ENCODE measurements at regions not wholly inside any gene's neighbourhood (a gene's known extent, or its start where the extent isn't known, plus 50 kb on each side); places are given as distances from the start of the nearest gene placed in this dataset.

DNA sequence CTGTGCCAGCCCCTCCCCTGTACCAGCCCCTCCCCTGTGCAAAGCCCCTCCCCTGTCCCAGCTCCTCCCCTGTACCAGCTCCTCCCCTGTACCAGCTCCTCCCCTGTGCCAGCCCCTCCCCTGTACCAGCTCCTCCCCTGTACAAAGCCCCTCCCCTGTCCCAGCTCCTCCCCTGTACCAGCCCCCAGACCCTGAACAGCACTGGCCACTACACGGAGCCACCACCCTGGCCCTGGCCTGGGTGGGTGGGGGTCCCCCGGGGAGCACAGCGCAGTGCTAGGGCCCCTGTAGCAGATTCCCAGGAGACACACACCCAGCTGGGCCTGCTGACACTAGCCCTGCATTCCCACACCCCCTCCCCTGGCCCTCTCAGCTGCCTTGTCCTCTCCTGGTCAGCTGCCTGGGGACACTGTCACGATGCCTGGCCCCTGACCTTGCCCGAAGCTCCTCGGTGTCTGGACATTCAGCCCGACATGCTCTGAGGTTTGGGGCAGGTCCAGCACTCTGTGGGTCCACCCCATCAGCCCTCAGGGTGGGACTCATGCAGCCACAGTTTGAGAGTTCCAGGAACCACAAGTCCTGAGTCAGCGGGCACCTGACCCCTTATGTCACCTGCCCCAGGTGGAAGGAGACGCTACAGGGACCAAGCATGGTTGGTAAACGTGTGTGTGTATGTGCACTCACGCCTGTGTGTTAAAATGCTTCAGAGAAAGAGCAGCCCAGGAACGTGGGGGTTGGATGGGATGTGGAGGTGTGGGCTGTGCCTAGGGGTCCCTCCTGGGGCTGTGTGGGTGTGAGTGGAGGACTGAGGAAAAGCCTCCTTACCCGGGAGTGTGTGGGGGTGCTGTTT lies 114.2 kb downstream of the METRNL start:
- DNase-seq (ENCODE audit: low read depth, low spot score) (no peak), FAIRE-seq (no peak)
- Histone ChIP-seq H3K9me1 (replicated peaks; ENCODE audit: control insufficient read depth, extremely low read depth, insufficient read depth, low read length) (no peaks in the 10 kb centered on the region), H3K36me3 (ENCODE audit: control insufficient read depth in 2 of 2, extremely low read depth in 1 of 2, insufficient read depth in 2 of 2, low read length in 2 of 2) (no peaks in the 10 kb centered on the region), H3K9me3 (replicated peaks; ENCODE audit: control insufficient read depth, insufficient read depth, low read length) (no peaks in the 10 kb centered on the region), H3K9ac (replicated peaks; ENCODE audit: extremely low read depth, insufficient read depth, low read length) (no peak overlapping the region), H3K4me1 (ENCODE audit: control insufficient read depth, extremely low read depth, insufficient read depth, low read length) (no peaks in the 10 kb centered on the region), H2AFZ (ENCODE audit: low read depth, low read length) (no peak overlapping the region), H3K4me2 (ENCODE audit: insufficient read depth, low read length) (no peak overlapping the region), H3K27me3 (ENCODE audit: control insufficient read depth in 2 of 2, insufficient read depth in 2 of 2, low read length in 2 of 2) (no peaks in the 10 kb centered on the region), H3K79me2 (ENCODE audit: control insufficient read depth, insufficient read depth, low read length) (no peaks in the 10 kb centered on the region), H4K20me1 (replicated peaks; ENCODE audit: control insufficient read depth, extremely low read depth, insufficient read depth, low read length) (no peaks in the 10 kb centered on the region), H3K27ac (ENCODE audit: insufficient read depth, low read depth, low read length) (no peak overlapping the region), H3K4me3 (replicated peaks in 1 of 3; ENCODE audit: insufficient read depth in 1 of 3, low read depth in 1 of 3, low read length in 3 of 3) (no peak overlapping the region)
- ChIA-PET CTCF (interaction anchor here (0.6 kb wide), 1 partner anchor 14 kb away, joined by 5 read pairs; no protein-coding TSS in a partner anchor), POLR2A (no interaction called here)
- BruUV-seq (replicated peaks) = no TSS peak
- intact Hi-C loops (cut with micrococcal nuclease) = no loop called here
- dilution Hi-C loops (cut with MboI; ENCODE audit: extremely low pct_ligation_motif_present, low sequenced_read_pairs) = no loop called here
- TF ChIP-seq, protein P1, sequence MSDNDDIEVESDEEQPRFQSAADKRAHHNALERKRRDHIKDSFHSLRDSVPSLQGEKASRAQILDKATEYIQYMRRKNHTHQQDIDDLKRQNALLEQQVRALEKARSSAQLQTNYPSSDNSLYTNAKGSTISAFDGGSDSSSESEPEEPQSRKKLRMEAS (IDR thresholded peaks at IDR 0.05; ENCODE audit: insufficient read depth, insufficient read length) = no peak

DNA sequence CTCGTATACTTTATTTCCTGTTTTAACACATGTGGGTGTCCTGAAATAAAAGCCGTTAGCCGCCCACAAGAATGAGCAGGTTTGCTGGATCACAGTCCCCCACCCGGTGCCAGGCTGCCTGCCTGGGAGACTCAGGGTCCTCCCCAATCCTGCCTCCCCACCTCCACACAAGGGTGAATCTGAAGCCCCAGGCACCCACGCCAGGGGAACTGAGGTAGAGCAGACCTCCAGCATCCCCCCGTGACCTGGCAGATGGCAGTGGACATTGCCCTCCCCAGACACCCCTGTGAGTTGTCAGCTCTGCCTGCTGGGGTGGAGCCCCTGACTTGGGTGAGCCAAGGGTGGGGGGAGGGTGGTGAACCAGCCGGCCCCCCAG lies 114.8 kb downstream of the METRNL start:
- POLR2A ChIA-PET = no interaction called here
- H4K20me1 ChIP-seq (replicated peaks; ENCODE audit: control insufficient read depth, extremely low read depth, insufficient read depth, low read length) = no peaks in the 10 kb centered on the region

More for the DNA sequence above, 114.8 kb downstream of the METRNL start:
- no peak for FAIRE-seq
- Histone ChIP-seq H3K27me3 (ENCODE audit: control insufficient read depth in 2 of 2, insufficient read depth in 2 of 2, low read length in 2 of 2) (no peaks in the 10 kb centered on the region), H3K9me1 (replicated peaks; ENCODE audit: control insufficient read depth, extremely low read depth, insufficient read depth, low read length) (no peaks in the 10 kb centered on the region), H3K36me3 (ENCODE audit: control insufficient read depth in 2 of 2, extremely low read depth in 1 of 2, insufficient read depth in 2 of 2, low read length in 2 of 2) (no peaks in the 10 kb centered on the region), H3K9me3 (replicated peaks; ENCODE audit: control insufficient read depth, insufficient read depth, low read length) (no peaks in the 10 kb centered on the region), H3K4me3 (replicated peaks in 1 of 3; ENCODE audit: insufficient read depth in 1 of 3, low read depth in 1 of 3, low read length in 3 of 3) (no peak overlapping the region), H3K4me1 (ENCODE audit: control insufficient read depth, extremely low read depth, insufficient read depth, low read length) (no peaks in the 10 kb centered on the region), H2AFZ (ENCODE audit: low read depth, low read length) (no peak overlapping the region), H3K79me2 (ENCODE audit: control insufficient read depth, insufficient read depth, low read length) (no peaks in the 10 kb centered on the region), H3K4me2 (ENCODE audit: insufficient read depth, low read length) (no peak overlapping the region), H3K27ac (ENCODE audit: insufficient read depth, low read depth, low read length) (no peak overlapping the region), H3K9ac (replicated peaks; ENCODE audit: extremely low read depth, insufficient read depth, low read length) (no peak overlapping the region)
- dilution Hi-C loops (cut with MboI; ENCODE audit: extremely low pct_ligation_motif_present, low sequenced_read_pairs) = no loop called here
- CTCF ChIA-PET = interaction anchor here (0.6 kb wide), 1 partner anchor 15 kb away, joined by 5 read pairs; no protein-coding TSS in a partner anchor
- intact Hi-C loops (cut with micrococcal nuclease) = no loop called here
- no peak for DNase-seq (ENCODE audit: low read depth, low spot score)
- TF ChIP-seq FOS (IDR thresholded peaks at IDR 0.05; ENCODE audit: borderline replicate concordance, insufficient read depth, low read length) = no peak
- no peak for TF ChIP-seq MYC (IDR thresholded peaks at IDR 0.05; ENCODE audit: low read depth, low read length)
- TF ChIP-seq, protein P1 (IDR thresholded peaks at IDR 0.05; ENCODE audit: insufficient read depth, insufficient read length) = no peak
- TF ChIP-seq, protein P2, sequence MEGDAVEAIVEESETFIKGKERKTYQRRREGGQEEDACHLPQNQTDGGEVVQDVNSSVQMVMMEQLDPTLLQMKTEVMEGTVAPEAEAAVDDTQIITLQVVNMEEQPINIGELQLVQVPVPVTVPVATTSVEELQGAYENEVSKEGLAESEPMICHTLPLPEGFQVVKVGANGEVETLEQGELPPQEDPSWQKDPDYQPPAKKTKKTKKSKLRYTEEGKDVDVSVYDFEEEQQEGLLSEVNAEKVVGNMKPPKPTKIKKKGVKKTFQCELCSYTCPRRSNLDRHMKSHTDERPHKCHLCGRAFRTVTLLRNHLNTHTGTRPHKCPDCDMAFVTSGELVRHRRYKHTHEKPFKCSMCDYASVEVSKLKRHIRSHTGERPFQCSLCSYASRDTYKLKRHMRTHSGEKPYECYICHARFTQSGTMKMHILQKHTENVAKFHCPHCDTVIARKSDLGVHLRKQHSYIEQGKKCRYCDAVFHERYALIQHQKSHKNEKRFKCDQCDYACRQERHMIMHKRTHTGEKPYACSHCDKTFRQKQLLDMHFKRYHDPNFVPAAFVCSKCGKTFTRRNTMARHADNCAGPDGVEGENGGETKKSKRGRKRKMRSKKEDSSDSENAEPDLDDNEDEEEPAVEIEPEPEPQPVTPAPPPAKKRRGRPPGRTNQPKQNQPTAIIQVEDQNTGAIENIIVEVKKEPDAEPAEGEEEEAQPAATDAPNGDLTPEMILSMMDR (IDR thresholded peaks at IDR 0.05; ENCODE audit: extremely low read depth in 1 of 2, insufficient read depth in 1 of 2, low read depth in 1 of 2, low read length in 2 of 2) = no peak
- TF ChIP-seq POLR2AphosphoS5 (IDR thresholded peaks at IDR 0.05; ENCODE audit: insufficient read depth, low read depth, low read length) = no peak
- no peak for TF ChIP-seq JUN (IDR thresholded peaks at IDR 0.05; ENCODE audit: borderline replicate concordance, insufficient read depth, insufficient read length, low read depth)
- no peak for TF ChIP-seq POLR2A (IDR thresholded peaks at IDR 0.05; ENCODE audit: low read depth, low read length)
- no peak for TF ChIP-seq GATA2 (IDR thresholded peaks at IDR 0.05; ENCODE audit: insufficient read depth, insufficient read length, low read depth, low read length)
- no peak for TF ChIP-seq EZH2 (IDR thresholded peaks at IDR 0.05; ENCODE audit: borderline replicate concordance, low read depth, low read length, severe bottlenecking)
- BruUV-seq (replicated peaks) = no TSS peak
